AG09309 (cell line): ENCODE measurements at regions not wholly inside any gene's neighbourhood (a gene's known extent, or its start where the extent isn't known, plus 50 kb on each side); places are given as distances from the start of the nearest gene placed in this dataset.

Source experiments
- DNase-seq: peaks from one replicate; pipeline ENCODE4 v3.0.0-alpha.2; 2010; ENCODE audit warnings: low read depth
- H3K4me3 ChIP-seq: 2 replicates; pipeline ENCODE4 v1.5.1; 2011; ENCODE audit warnings: mild to moderate bottlenecking, low read depth, low read length, moderate library complexity; ENCODE audit not compliant: control insufficient read depth
- CTCF ChIP-seq: IDR thresholded peaks from 2 replicates; pipeline ENCODE4 v1.5.1; 2011; ENCODE audit warnings: mild to moderate bottlenecking, low read depth, low read length, inconsistent platforms; ENCODE audit not compliant: insufficient read depth, control insufficient read depth; ENCODE audit errors: missing control alignments

GRCh38 chr18:53610957-53611356, 613.5 kb downstream of the MBD2 start:
- no peak overlapping the region for H3K4me3 ChIP-seq
- no peak for DNase-seq
- no peak for TF ChIP-seq CTCF

- TF ChIP-seq CTCF, result no peak
- DNase-seq, result no peak
- no peak overlapping the region for H3K4me3 ChIP-seq
Measured at GRCh38 chr18:53606792-53607191, 617.7 kb downstream of the MBD2 start.

- H3K4me3 ChIP-seq, result no peak overlapping the region
- no peak for TF ChIP-seq CTCF
- DNase-seq, result no peak
Measured at GRCh38 chr18:53605198-53605597, 619.3 kb downstream of the MBD2 start.

GRCh38 chr18:53603276-53603675, 621.2 kb downstream of the MBD2 start:
- TF ChIP-seq CTCF, result no peak
- H3K4me3 ChIP-seq, result no peak overlapping the region
- no peak for DNase-seq

- no peak for DNase-seq
- no peak overlapping the region for H3K4me3 ChIP-seq
- TF ChIP-seq CTCF, result no peak
Measured at GRCh38 chr18:53601344-53601743, 623.1 kb downstream of the MBD2 start.

- DNase-seq, result no peak
- no peak overlapping the region for H3K4me3 ChIP-seq
- no peak for TF ChIP-seq CTCF
Measured at GRCh38 chr18:53586923-53587322, 637.5 kb downstream of the MBD2 start.
